ENCODE measurements at regions not wholly inside any gene's neighbourhood (a gene's known extent, or its start where the extent isn't known, plus 50 kb on each side); places are given as distances from the start of the nearest gene placed in this dataset.
"Not testable (repeated sequence)": the region's sequence is repeated elsewhere in the genome, so short reads cannot be mapped to it uniquely, and the experiment has no call there.

DNA sequence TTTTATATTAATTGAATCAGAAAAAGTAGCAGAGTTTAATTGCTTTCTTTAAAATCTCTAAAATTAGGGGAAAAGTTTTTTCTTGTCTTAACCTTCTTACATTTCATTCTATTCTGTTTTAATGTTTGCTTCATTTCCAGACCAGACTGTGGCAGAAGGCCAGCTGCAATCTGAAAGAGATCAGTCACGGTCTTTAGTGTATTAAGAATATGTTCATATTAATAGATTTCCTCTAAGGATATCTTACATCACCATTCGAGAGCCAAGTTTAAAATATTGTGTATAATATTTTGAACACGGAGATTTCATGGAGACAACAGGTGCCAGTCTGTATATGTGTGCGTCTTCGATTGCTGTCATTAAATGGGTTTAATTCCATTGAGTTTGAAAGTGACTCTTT, 230.9 kb upstream of the ZSWIM2 start:
- no peak for FAIRE-seq
- no peak for DNase-seq (ENCODE audit: insufficient read length, low spot score)

DNA sequence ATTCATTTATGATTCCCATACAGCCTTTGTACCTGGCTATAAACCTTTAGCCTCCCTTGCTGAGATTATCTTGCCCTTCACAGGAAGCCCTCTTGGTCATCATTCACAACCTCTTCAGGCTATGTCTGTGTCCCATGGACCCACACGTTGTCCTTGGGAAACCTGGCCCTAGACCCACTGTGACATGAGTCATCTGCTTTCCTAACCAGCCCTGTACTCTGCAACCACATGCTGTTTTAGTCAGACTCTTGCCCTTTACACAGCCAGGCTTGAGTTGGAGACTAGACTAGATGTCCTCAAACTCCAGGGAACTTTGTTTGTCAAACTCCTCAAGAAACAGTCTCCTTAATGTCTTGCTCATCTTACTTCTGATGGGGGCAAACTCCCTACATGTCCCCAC, 229.3 kb upstream of the ZSWIM2 start:
- FAIRE-seq (no peak), DNase-seq (ENCODE audit: insufficient read length, low spot score) (no peak)

DNA sequence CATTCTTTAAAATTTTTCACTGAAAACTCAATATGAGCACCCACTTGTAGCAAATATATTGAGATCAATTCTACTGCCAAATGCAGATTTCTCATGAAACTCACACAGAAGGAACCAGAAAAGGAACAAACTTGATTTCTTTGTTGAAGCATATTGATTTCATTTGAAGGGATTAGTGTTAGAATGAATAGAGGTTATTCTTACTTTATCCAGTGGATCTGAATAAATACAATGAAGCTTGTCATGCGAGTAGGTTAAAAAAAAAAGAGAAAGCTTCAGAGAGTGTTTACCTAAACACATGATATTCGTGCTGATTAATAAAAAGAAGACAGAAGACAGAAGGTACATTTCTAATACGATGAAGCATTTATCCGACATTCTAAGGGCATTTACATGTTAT, 226.7 kb upstream of the ZSWIM2 start:
- no peak for FAIRE-seq
- DNase-seq (ENCODE audit: insufficient read length, low spot score) = no peak

DNA sequence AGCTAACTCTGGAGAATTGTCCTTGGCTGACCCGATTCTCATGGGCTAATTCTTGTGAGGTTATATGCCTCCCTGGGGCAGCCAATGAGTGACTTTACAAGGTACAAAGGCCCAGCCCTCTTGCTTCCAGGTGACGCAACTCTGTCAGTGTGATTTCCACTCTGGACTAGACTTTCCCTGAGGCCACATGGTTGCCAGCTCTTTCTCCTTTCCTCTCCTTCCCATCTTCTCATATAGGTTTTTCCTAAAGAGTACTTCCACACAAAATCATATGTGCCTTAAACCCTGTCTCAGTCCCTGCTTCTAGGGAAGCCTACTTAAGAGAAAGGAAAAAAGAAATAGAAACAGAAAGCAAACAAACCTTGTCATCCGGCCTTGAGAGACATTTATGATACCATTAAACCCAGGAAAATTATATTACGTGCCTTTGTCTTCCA, 226.2 kb upstream of the ZSWIM2 start:
- DNase-seq (ENCODE audit: insufficient read length, low spot score) (no peak), FAIRE-seq (no peak)

DNA sequence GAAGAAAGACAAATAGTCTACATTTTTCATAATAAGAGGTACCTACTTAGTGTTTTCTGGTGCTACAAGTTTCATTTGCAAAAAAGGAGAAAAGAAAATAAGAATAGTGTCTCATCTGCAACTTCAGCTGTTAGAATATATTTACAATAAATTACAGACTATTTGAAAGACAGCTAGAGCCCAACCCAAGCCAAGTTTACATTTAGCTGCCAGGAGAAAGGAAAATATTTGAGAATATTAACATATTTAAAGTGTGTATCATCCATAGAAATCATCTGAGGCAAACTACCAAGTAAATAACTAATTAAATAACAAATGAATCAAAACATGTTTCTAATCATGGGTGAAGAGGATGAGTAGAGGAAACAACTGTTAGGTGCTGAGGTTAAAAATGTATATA, 209.2 kb upstream of the ZSWIM2 start:
- no peak for DNase-seq (ENCODE audit: insufficient read length, low spot score)
- no peak for FAIRE-seq

DNA sequence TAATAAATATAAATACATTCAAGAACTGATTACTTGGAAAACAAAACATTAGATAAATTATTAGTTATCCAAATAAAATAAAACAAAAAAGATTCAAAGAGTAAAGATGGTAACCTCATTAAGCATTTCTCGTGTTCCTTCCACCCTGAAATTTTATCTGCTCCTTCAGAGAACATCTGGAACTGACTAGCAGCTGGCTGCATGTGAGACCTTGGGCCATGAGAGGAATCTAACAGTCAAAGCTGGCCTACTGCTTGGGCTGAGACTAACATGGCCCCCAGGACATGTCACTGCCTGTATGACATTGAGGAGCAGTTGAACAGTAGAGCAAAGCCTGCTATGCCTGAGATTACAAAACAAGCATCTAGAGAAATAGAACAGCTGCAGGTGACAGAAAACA, 208.5 kb upstream of the ZSWIM2 start:
- FAIRE-seq = no peak
- no peak for DNase-seq (ENCODE audit: insufficient read length, low spot score)

DNA sequence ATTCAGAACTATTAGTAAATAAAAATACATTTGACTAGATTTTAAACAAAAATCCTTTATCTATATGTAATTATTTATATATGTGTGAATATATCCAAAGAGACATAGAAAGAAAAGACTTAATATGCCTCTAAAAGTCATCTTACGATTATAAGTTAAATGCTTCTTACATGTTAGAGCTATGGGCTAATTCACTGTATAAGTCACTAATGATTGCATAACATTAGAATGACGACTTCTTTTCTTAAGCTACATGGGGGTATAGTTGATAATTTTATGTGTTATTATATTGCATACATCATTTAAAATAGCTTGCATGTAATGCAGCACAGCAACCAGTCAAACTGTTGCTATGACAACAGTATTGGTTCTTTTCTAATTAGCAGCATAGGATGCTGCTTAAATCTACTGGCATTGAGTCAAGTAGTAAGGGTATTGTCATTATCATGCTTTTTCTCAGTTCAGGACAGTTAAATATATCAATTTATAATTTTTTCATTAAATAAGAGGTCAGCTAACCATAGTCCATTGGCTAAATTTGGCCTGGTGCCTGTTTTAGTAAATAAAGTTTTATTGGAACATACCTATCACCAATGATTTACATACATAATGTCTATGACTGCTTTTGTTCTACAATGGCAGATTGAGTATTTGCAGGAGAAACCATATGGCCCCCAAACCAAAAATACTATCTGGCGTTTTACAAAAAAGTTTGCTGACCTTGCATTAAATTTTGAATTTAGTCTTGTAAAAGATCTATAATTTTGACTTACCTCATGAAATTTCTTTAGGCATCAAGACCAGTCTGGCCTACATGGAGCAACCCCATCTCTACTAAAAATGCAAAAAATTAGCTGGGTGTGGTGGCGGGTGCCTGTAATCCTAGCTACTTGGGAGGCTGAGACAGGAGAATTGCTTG, 207.7 kb upstream of the ZSWIM2 start:
- no peak for FAIRE-seq
- no peak for DNase-seq (ENCODE audit: insufficient read length, low spot score)

DNA sequence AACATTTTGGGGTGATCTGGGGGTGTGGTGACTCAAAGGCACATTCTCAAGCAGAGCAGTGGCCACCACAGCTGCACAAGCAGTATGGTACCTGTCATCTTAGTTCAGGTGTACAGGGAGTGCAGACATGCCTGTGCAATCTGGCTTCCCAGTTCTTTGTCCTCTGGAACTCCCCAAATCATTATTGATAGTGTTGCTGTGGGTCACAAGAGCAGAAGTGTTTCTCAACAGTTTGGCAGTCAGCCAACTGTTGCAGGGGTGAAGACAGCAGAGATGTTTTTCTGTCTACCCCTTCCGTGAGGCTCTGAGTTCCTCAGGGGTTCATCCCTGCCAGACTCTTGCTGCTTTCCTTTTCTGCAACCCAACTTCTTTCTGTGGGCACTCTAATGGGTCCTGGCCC, 206.5 kb upstream of the ZSWIM2 start:
- DNase-seq (ENCODE audit: insufficient read length, low spot score) (no peak), FAIRE-seq (no peak)

DNA sequence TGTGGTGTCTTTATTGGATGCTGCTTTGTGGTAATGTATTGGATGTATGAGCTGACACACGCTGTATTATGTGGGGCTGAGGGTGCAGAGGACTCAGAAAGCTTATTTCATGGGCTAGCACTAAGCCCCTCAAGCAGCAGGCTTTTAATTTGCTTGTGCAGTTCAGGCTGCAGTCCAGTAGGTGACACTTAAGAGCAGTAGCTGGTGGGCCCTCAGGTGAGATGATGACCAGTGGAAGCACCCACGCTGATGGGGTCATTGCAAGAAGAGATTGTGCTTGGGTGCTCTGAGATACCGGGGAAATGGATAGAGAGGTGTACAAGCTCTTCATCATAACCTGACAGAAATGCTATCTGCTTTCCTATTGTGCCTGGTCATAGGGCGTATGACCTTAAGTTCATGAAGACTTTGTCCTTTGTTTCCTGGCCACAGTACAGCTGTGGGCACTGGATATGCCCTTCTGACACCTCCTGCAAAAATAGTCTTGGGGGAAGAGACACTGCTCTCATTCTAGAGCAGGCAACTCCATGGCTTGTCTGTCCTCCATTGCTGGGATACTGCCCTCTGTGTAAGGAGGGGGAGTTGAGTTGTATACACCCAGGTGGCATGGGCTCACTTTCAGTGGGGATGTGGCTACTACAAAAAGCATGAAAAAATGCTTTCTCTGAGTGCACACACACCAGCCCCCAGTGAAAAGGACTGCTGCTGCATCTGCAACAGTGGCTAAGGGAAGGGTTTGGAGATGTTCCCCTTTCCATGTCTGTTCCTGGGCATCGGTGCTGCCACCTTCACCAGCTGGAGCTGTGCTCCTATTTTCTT, 205.7 kb upstream of the ZSWIM2 start:
- FAIRE-seq (no peak), DNase-seq (ENCODE audit: insufficient read length, low spot score) (no peak)

DNA sequence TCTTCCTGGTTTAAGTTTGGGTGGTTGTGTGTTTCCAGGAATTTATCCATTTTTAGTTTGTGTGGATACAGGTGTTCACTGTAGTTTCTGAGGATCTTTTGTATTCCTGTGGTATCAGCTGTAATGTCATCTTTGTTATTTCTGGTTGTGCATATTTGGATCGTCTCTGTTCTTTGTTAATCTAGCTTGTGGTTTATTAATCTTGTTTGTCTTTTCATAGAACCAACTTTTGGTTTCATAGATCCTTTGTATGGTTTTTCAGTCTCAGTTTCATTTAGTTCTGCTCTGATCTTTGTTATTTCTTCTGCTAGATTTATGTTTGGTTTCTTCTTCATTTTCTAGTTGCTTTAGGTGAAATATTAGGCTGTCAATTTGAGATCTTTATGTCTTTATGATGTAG, 202.4 kb upstream of the ZSWIM2 start:
- FAIRE-seq (no peak), DNase-seq (ENCODE audit: insufficient read length, low spot score) (no peak)

DNA sequence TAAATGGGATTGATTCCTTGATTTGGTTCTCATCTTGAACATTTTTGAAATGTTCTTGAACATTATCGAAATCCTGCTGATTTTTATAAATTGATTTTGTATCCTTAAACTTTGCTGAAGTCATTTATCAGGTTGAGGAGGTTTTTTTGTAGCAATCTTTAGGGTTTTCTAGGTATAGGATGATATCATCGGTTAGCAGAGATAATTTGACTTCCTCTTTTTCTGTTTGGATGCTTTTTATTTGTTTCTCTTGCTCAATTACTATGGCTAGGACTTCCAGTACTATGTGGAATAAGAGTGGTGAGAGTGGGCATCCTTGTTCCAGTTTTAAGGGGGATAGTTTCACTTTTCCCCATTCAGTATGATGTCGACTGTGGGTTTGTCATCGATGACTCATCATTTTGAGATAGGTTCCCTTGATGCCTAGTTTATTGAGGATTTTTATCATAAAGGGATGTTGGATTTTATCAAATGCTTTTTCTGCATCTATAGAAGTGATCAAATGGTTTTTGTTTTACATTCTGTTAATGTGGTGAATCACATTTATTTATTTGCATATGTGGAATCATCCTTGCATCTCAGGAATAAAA, 201.5 kb upstream of the ZSWIM2 start:
- DNase-seq (ENCODE audit: insufficient read length, low spot score) (no peak), FAIRE-seq (no peak)

DNA sequence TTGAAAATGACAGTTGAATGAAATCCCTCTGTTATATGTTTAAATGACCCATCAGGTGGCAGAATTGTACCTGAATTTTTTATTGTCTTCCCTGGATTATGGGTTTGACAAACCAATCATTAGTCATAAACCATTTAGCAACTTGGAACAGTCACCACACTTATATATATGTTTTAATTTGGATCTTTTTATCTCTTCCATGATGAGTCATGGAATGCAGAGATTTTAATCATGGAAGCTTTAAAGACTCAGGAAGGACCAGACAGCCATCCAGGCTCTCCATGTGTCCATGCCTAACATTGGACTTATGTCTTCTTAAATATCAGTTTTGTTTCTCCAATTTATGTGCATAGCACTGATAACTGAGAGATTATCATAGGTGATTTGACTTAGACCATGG, 188.3 kb upstream of the ZSWIM2 start:
- no peak for DNase-seq (ENCODE audit: insufficient read length, low spot score)
- no peak for FAIRE-seq

DNA sequence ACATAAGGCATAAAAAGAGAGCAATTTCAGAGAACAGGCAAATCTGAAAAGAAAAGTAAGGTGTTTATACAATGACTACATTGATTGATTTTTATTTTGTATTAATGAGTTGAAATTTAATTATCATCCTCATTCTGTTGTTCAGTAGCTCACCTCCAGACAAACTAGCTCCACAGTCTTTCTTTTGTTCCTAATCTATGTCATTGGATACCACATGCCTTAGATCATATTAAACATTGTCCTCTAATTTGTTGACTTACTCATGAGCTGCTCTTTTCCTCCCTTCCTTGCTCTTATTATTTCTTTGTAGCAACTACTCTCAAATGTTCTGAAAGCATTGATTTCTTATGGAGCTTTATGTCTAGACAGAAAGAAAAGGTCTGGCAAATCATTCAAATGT, 185.5 kb upstream of the ZSWIM2 start:
- no peak for FAIRE-seq
- no peak for DNase-seq (ENCODE audit: insufficient read length, low spot score)

DNA sequence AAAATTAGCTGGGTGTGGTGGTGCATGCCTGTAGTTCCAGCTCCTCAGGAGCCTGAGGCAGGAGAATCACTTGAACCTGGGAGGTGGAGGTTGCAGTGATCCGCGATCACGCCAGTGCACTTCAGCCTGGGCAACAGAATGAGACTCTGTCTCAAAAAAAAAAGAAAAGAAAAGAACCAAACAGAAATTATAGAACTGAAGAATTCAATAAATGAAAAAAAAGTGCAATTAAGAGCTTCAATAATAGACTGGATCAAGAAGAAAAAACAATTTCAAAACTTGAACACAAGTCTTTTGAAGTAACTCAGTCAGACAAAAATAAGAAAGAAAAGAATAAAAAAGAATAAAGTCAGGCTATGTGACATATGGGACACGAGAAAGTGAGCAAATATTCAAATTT, 175.8 kb upstream of the ZSWIM2 start:
- no peak for FAIRE-seq

DNA sequence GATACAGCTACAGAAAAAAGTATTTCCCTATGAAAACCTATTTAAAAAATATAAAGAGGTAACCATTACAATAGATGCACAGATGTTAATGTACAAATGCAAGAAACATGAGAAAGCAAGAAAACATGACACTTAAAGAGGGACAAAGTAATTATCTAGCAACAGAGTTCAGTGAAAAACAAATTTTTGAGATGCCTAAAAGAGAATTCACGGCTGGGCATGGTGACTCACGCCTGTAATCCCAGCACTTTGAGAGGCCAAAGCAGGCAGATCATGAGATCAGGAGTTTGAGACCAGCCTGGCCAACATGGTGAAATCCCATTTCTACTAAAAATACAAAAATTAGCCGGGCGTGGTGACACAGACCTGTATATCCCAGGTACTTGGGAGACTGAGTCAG, 175.0 kb upstream of the ZSWIM2 start:
- not testable (repeated sequence) for FAIRE-seq; DNase-seq (ENCODE audit: insufficient read length, low spot score)

More for the DNA sequence above, 175.8 kb upstream of the ZSWIM2 start:
- DNase-seq (ENCODE audit: insufficient read length, low spot score) = no peak

DNA sequence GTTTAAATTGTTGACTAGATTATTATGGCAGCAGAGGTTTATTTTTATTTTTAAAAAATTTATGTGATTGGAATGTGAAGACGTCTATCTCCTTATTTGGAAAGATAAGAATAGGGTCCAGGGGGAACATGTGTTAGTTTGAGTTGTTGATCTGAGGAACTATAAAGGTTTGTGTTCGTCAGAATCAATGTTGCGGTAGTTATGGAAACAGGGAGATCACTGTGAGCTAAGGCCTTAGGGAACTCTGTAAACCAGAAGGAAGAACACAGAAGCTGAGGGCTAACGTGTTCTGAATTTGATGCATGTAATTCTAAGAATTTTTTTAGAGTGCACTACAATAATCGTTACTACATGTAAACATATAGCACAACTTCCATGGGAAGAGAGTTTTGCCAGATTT, 168.5 kb upstream of the ZSWIM2 start:
- DNase-seq (ENCODE audit: insufficient read length, low spot score) (no peak), FAIRE-seq (no peak)

DNA sequence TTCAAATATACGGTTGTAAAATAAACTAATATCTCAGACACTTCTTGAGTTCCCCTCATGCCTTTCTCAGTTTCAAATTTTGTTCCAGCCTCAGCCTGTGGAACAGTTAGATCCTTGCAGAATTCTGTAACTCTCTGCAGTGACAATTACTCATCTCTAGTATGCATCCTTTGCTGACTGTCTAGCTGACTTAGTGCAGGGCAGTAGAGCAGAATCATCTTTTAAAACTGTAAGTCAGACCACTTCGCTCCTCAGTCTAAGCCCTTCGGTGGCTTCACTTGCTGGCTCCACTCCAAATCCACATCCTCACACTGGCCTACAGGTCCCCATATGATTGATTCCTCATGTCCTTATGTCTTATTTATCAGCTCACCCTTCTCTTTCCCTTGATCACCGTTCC, 164.1 kb upstream of the ZSWIM2 start:
- FAIRE-seq = no peak
- DNase-seq (ENCODE audit: insufficient read length, low spot score) = no peak

DNA sequence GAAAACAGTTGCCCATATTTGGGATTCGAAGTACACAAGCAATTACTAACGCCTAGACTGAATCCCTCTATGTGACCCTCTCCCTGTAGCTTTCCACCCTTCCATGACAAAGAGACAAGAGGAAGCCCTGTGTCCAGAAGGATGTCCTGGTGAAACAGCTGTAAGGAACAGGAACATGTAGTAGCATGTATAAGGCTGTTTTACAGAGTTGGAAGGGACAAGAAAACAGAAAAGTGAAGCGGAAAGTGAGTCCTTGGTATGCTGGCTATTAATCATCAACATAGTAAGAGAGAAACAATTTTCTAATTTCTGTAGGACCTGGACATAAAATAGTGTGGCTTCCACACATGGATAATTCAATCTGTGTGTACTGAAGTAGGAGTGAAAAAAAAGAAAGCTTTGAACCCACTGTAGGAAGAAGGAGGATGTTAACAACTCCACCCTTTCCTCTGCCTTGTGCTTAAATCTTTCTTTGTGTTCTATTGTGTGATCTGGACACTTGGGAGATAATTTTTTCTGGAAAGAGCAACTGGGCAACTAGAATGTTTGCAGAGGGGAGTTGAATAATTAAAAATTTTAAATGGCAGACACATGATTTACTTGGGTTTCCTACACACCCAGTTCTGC, 162.3 kb upstream of the ZSWIM2 start:
- no peak for FAIRE-seq
- DNase-seq (ENCODE audit: insufficient read length, low spot score) = no peak

DNA sequence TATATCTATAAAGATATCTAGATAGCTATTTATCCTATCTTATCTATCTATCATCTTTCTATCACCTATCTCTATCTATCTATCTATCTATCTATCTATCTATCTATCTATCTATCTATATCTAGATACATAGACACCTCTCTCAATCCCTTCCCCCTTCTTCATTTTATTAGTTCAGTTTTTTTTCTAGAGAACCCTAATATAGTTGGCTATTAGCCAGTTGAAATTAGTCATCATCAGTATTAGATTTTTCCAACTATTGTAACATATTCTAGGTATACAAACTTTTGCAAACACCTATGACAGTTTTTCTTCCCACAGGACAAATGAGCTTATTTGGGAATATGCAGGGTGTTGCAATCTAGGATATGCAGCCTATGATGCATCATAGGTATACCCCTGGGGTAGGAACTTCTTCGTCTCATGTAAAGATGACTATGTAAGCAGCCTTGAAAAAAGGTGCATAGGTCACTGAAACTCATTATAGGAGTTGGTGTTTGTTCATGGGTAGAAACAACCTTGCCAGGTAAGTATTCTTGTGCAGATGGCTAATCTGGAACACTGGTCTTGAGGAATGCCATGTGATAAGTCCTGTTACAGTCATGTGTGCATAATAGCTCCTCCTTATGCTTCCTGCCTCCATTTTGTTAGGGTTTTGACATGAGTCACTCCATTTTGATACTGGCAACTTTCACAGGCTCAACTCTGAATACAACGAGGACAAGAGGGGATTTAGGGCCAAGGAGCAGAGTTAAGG, 160.7 kb upstream of the ZSWIM2 start:
- FAIRE-seq = no peak
- no peak for DNase-seq (ENCODE audit: insufficient read length, low spot score)

DNA sequence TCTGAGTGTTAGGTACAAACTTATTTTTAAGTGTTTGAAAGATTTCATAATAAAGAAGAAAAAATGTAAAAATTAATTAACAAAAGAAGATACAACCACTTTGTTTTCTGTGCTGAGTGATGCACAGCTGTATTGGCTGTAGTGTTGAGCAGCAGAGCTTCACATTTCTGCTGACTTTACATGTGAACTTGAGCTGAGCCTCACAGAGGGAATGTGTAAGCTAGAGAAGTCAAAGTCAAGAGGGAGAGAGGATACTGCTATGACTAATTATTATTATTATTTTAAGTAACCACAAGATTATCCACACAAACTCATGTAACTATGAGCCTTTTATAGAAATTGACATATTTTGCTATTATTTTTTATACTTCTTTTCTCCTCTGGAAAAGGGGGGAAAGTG, 159.1 kb upstream of the ZSWIM2 start:
- FAIRE-seq = no peak
- no peak for DNase-seq (ENCODE audit: insufficient read length, low spot score)
